GM23338 (cell line): ENCODE measurements at regions not wholly inside any gene's neighbourhood (a gene's known extent, or its start where the extent isn't known, plus 50 kb on each side); places are given as distances from the start of the nearest gene placed in this dataset.

ENCODE experiments used
- ATAC-seq: fragments of 200-7000 bp; cut with Tn5 transposase; 3 replicates; pipeline ENCODE4 v1.9.1; 2020
- DNase-seq: peaks from one replicate; pipeline ENCODE4 v3.0.0-alpha.2; 2015; ENCODE audit warnings: low spot score
- H2AFZ ChIP-seq: fragments of 200-600 bp; sonication (generic); 2 replicates; pipeline ENCODE4 v1.8.0; 2016; ENCODE audit warnings: antibody characterized with exemption, mild to moderate bottlenecking, moderate library complexity
- H3F3A ChIP-seq: fragments of 200-600 bp; sonication (generic); replicated peaks from 2 replicates; pipeline ENCODE4 v1.8.0; 2017; ENCODE audit warnings: antibody characterized with exemption, mixed run types, low read depth
- H3K27ac ChIP-seq: fragments of 200-600 bp; sonication (generic); 2 replicates; pipeline ENCODE4 v1.6.1; 2016; ENCODE audit warnings: low read depth
- H3K27me3 ChIP-seq: fragments of 200-600 bp; sonication (generic); 2 replicates; pipeline ENCODE4 v1.8.0; 2016; ENCODE audit warnings: mild to moderate bottlenecking, mixed run types, moderate library complexity; ENCODE audit not compliant: insufficient read depth
- H3K36me3 ChIP-seq: fragments of 200-600 bp; sonication (generic); 2 replicates; pipeline ENCODE4 v1.8.0; 2016; ENCODE audit warnings: mild to moderate bottlenecking; ENCODE audit not compliant: insufficient read depth
- H3K4me1 ChIP-seq: fragments of 200-600 bp; sonication (generic); 2 replicates; pipeline ENCODE4 v1.8.0; 2016; ENCODE audit warnings: mild to moderate bottlenecking, moderate library complexity; ENCODE audit not compliant: insufficient read depth
- H3K4me2 ChIP-seq: fragments of 200-600 bp; sonication (generic); 2 replicates; pipeline ENCODE4 v1.7.1; 2017; ENCODE audit warnings: mixed run types
- H3K4me3 ChIP-seq: fragments of 200-600 bp; sonication (generic); 2 replicates; pipeline ENCODE4 v1.6.1; 2016; ENCODE audit warnings: mixed run types
- H3K79me2 ChIP-seq: fragments of 200-600 bp; sonication (generic); replicated peaks from 2 replicates; pipeline ENCODE4 v1.8.0; 2017; ENCODE audit warnings: mild to moderate bottlenecking; ENCODE audit not compliant: insufficient read depth
- H3K9me2 ChIP-seq: fragments of 200-600 bp; sonication (generic); 2 replicates; pipeline ENCODE4 v1.8.0; 2017; ENCODE audit not compliant: insufficient read depth
- H4K20me1 ChIP-seq: fragments of 200-600 bp; sonication (generic); replicated peaks from 2 replicates; pipeline ENCODE4 v1.8.0; 2017; ENCODE audit warnings: mild to moderate bottlenecking; ENCODE audit not compliant: insufficient read depth
- H3K27ac Mint-ChIP-seq: 2 replicates; pipeline ENCODE4 v1.8.0; 2020; ENCODE audit warnings: inconsistent platforms, mild to moderate bottlenecking, moderate library complexity, mixed read lengths
- H3K27me3 Mint-ChIP-seq: 3 replicates; pipeline ENCODE4 v1.8.0; 2022; ENCODE audit warnings: low read depth, mild to moderate bottlenecking, moderate library complexity, mixed read lengths, inconsistent platforms; ENCODE audit not compliant: insufficient read depth, poor library complexity
- H3K36me3 Mint-ChIP-seq: 3 replicates; pipeline ENCODE4 v1.8.0; 2021; ENCODE audit warnings: low read depth, mild to moderate bottlenecking, inconsistent platforms, moderate library complexity, mixed read lengths
- H3K4me1 Mint-ChIP-seq: 3 replicates; pipeline ENCODE4 v1.8.0; 2020; ENCODE audit warnings: mild to moderate bottlenecking, inconsistent platforms, mixed read lengths
- H3K4me3 Mint-ChIP-seq: 3 replicates; pipeline ENCODE4 v1.8.0; 2021; ENCODE audit warnings: moderate library complexity, mild to moderate bottlenecking, inconsistent platforms, mixed read lengths
- H3K9me3 Mint-ChIP-seq: 3 replicates; pipeline ENCODE4 v1.8.0; 2020; ENCODE audit warnings: moderate library complexity, mild to moderate bottlenecking, inconsistent platforms, mixed read lengths
- CREB1 ChIP-seq: fragments of 250-450 bp; sonication (Bioruptor Pico); IDR thresholded peaks from 2 replicates; pipeline ENCODE4 v1.5.0; 2020; ENCODE audit warnings: low read depth, mild to moderate bottlenecking, moderate library complexity
- ETS1 ChIP-seq: IDR thresholded peaks from 2 replicates; pipeline ENCODE4 v1.6.1; 2016; ENCODE audit warnings: antibody characterized with exemption
- EZH2 ChIP-seq: fragments of 200-600 bp; sonication (generic); IDR thresholded peaks from one replicate; pipeline ENCODE4 v1.8.0; 2017; ENCODE audit warnings: antibody characterized with exemption, mild to moderate bottlenecking, low read depth; ENCODE audit not compliant: unreplicated experiment
- EZH2phosphoT487 ChIP-seq: fragments of 200-600 bp; sonication (generic); IDR thresholded peaks from one replicate; pipeline ENCODE4 v1.8.1; 2018; ENCODE audit warnings: antibody characterized with exemption; ENCODE audit not compliant: unreplicated experiment
- JUNB ChIP-seq: IDR thresholded peaks from one replicate; pipeline ENCODE4 v1.6.1; 2016; ENCODE audit warnings: antibody characterized with exemption; ENCODE audit not compliant: unreplicated experiment
- NANOG ChIP-seq: IDR thresholded peaks from 2 replicates; pipeline ENCODE4 v1.6.1; 2016; ENCODE audit warnings: antibody characterized with exemption, borderline replicate concordance
- POLR2AphosphoS5 ChIP-seq: IDR thresholded peaks from 2 replicates; pipeline ENCODE4 v1.6.1; 2016; ENCODE audit warnings: antibody characterized with exemption, low read depth
- STAT1 ChIP-seq: IDR thresholded peaks from one replicate; pipeline ENCODE4 v1.6.1; 2016; ENCODE audit warnings: antibody characterized with exemption; ENCODE audit not compliant: unreplicated experiment
- ZNF114 ChIP-seq: fragments of 250-450 bp; sonication (Bioruptor Pico); IDR thresholded peaks from 2 replicates; pipeline ENCODE4 v1.5.0; 2020; ENCODE audit warnings: mild to moderate bottlenecking, moderate library complexity
- ZNF331 ChIP-seq: fragments of 250-450 bp; sonication (Bioruptor Pico); IDR thresholded peaks from 2 replicates; pipeline ENCODE4 v1.5.0; 2020; ENCODE audit warnings: low read depth, mild to moderate bottlenecking, moderate library complexity
- ZNF462 ChIP-seq: fragments of 250-450 bp; sonication (Bioruptor Pico); IDR thresholded peaks from 2 replicates; pipeline ENCODE4 v1.5.0; 2020; ENCODE audit warnings: mild to moderate bottlenecking, moderate library complexity
- TF ChIP-seq, protein P1 (sequence below), 2 experiments: fragments of 200-600 bp in 1 of 2; sonication (generic) in 1 of 2; conservative IDR thresholded peaks; 2 replicates each; pipeline versions ENCODE4 v1.5.1 to v1.6.1; 2016 to 2017; ENCODE audit warnings: antibody characterized with exemption in 2 of 2, low read depth in 2 of 2, mild to moderate bottlenecking in 2 of 2, moderate library complexity in 1 of 2
- TF ChIP-seq, protein P2 (sequence below): IDR thresholded peaks from one replicate; pipeline ENCODE4 v1.6.1; 2018; ENCODE audit warnings: antibody characterized with exemption; ENCODE audit not compliant: unreplicated experiment

DNA sequence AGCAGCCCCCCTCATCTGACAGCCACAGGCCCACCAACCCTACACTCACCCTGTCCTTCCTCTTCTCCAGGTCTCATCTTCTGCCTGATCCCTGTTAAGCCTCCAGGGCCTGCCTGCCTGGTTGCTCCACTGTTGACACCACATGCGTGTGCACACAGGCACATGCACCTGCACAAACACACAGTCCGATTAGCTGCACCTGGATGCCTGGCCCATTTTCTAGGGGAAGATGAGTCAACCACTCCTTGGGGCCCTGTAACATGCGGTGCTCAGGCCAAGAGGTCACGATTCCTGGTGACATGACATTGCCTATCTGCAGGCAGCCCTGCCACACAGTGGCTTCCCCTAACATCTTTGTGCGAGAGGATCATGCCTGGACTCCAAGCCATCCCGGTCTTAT, 498.4 kb downstream of the BCOR start:
- H3K36me3 Mint-ChIP-seq: no peaks in the 10 kb centered on the region
- Histone ChIP-seq H3K4me2 (no peak overlapping the region), H4K20me1 (no peaks in the 10 kb centered on the region), H3K4me3 (no peak overlapping the region), H3K4me1 (no peaks in the 10 kb centered on the region), H3K27me3 (no peaks in the 10 kb centered on the region), H3K9me2 (no peaks in the 10 kb centered on the region), H3F3A (no peaks in the 10 kb centered on the region), H3K79me2 (no peaks in the 10 kb centered on the region), H2AFZ (no peak overlapping the region), H3K27ac (no peak overlapping the region), H3K36me3 (no peaks in the 10 kb centered on the region)
- H3K4me3 Mint-ChIP-seq: no peak overlapping the region
- peaks cover 6% of the 10 kb centered on the region; the same call in 2 of the 3 replicates for H3K4me1 Mint-ChIP-seq
- DNase-seq (no peak), ATAC-seq (no peak)
- TF ChIP-seq ZNF331 (no peak), CREB1 (CRISPR knock-in tag) (no peak), EZH2phosphoT487 (no peak), EZH2 (no peak), ZNF114 (CRISPR knock-in tag) (no peak), JUNB (no peak), NANOG (no peak), ETS1 (no peak), STAT1 (no peak), ZNF462 (CRISPR knock-in tag) (no peak), POLR2AphosphoS5 (no peak)
- TF ChIP-seq, protein P1, sequence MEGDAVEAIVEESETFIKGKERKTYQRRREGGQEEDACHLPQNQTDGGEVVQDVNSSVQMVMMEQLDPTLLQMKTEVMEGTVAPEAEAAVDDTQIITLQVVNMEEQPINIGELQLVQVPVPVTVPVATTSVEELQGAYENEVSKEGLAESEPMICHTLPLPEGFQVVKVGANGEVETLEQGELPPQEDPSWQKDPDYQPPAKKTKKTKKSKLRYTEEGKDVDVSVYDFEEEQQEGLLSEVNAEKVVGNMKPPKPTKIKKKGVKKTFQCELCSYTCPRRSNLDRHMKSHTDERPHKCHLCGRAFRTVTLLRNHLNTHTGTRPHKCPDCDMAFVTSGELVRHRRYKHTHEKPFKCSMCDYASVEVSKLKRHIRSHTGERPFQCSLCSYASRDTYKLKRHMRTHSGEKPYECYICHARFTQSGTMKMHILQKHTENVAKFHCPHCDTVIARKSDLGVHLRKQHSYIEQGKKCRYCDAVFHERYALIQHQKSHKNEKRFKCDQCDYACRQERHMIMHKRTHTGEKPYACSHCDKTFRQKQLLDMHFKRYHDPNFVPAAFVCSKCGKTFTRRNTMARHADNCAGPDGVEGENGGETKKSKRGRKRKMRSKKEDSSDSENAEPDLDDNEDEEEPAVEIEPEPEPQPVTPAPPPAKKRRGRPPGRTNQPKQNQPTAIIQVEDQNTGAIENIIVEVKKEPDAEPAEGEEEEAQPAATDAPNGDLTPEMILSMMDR (conservative IDR thresholded peaks at IDR 0.05; ENCODE audit: low read depth in 2 of 2): no peak
- TF ChIP-seq, protein P2, sequence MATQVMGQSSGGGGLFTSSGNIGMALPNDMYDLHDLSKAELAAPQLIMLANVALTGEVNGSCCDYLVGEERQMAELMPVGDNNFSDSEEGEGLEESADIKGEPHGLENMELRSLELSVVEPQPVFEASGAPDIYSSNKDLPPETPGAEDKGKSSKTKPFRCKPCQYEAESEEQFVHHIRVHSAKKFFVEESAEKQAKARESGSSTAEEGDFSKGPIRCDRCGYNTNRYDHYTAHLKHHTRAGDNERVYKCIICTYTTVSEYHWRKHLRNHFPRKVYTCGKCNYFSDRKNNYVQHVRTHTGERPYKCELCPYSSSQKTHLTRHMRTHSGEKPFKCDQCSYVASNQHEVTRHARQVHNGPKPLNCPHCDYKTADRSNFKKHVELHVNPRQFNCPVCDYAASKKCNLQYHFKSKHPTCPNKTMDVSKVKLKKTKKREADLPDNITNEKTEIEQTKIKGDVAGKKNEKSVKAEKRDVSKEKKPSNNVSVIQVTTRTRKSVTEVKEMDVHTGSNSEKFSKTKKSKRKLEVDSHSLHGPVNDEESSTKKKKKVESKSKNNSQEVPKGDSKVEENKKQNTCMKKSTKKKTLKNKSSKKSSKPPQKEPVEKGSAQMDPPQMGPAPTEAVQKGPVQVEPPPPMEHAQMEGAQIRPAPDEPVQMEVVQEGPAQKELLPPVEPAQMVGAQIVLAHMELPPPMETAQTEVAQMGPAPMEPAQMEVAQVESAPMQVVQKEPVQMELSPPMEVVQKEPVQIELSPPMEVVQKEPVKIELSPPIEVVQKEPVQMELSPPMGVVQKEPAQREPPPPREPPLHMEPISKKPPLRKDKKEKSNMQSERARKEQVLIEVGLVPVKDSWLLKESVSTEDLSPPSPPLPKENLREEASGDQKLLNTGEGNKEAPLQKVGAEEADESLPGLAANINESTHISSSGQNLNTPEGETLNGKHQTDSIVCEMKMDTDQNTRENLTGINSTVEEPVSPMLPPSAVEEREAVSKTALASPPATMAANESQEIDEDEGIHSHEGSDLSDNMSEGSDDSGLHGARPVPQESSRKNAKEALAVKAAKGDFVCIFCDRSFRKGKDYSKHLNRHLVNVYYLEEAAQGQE: no peak
- peaks cover 9% of the 10 kb centered on the region for H3K27me3 Mint-ChIP-seq
- no peaks in the 10 kb centered on the region for H3K9me3 Mint-ChIP-seq
- no peak overlapping the region for H3K27ac Mint-ChIP-seq
